Psoas muscle (tissue), 7 donors: ENCODE measurements at regions not wholly inside any gene's neighbourhood (a gene's known extent, or its start where the extent isn't known, plus 50 kb on each side); places are given as distances from the start of the nearest gene placed in this dataset.

ENCODE experiments used
- ATAC-seq, 4 donors: fragments of 200-7000 bp; cut with Tn5 transposase; one replicate each; pipeline ENCODE4 v1.9.1; 2020; ENCODE audit warnings: moderate library complexity in 3 of 4, mild to moderate bottlenecking in 2 of 4
- DNase-seq, 2 donors: peaks; one replicate each; pipeline ENCODE4 v3.0.0-alpha.2; 2020
- H3K27ac ChIP-seq: fragments of 200-600 bp; one replicate; pipeline ENCODE4 v1.8.0; 2022
- H3K27me3 ChIP-seq, 3 donors: fragments of 200-600 bp in 1 of 3; one replicate each; pipeline versions ENCODE4 v1.6.1 to v1.8.0; 2013 to 2022; ENCODE audit warnings: low read length in 2 of 3, mild to moderate bottlenecking in 2 of 3, moderate library complexity in 1 of 3; ENCODE audit not compliant: insufficient read depth in 3 of 3
- H3K36me3 ChIP-seq, 2 donors: fragments of 200-600 bp in 1 of 2; one replicate each; pipeline versions ENCODE4 v1.6.1 to v1.8.0; 2013 to 2022; ENCODE audit warnings: low read depth in 1 of 2, mild to moderate bottlenecking in 1 of 2, moderate library complexity in 1 of 2; ENCODE audit not compliant: insufficient read depth in 1 of 2
- H3K4me1 ChIP-seq: fragments of 200-600 bp; one replicate; pipeline ENCODE4 v1.8.0; 2022
- H3K4me3 ChIP-seq: fragments of 200-600 bp; one replicate; pipeline ENCODE4 v1.8.0; 2022; ENCODE audit warnings: mild to moderate bottlenecking
- H3K9me3 ChIP-seq: fragments of 200-600 bp; one replicate; pipeline ENCODE4 v1.8.0; 2022
- CTCF ChIP-seq: fragments of 200-600 bp; IDR thresholded peaks from one replicate; pipeline ENCODE4 v1.8.0; 2022; ENCODE audit warnings: antibody characterized with exemption
- WGBS, 3 donors: extraction: QIAGEN DNeasy Blood & Tissue Kit; methylation state at CpG; one replicate each; pipeline versions ENCODE4 v1.1.6 to v1.1.7; 2013; 5-methylcytosine and 5-hydroxymethylcytosine counted together
- intact Hi-C, 2 donors: fragments of 100-400 bp; cut with DNase I; formaldehyde crosslinking; loops; one replicate each; pipeline versions ENCODE4 v1.11.0 to v1.14.2; 2022
- donor health status: healthy with polysubstance abuse.
- donor health status: DM: no; HTN: no; CAD: no; lungs with moderate emphysema.
- donor health status: Bipolar disorder and iron deficiency.
- donor health status: healthy.
- donor health status: DM: yes; HTN: yes; CAD: no.
- donor health status: DM: no; HTN: no; CAD: no.
- donor health status: DM: yes; HTN: yes; CAD: no.

DNA sequence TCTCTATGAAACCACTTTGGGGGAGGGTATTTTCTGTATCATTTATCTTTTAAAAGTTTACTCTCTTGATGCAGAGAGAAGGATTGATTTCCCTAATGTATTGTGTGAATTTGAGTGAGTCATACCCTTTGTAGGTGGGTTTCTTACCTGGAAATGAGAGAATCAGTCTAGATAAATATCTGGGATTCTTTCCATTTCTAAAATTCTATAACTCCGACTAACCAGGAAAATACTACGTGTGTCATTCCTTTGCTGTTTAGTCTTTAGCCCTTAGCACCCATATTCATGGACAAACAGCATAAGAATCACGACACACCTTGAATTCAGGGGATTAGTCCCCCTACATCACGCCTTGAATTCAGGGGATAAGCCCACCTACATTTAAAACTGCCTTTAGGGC is 139.1 kb downstream of the GATA3 start:
- DNase-seq, result no peak
- Histone ChIP-seq H3K36me3 (no peaks in the 10 kb centered on the region), H3K9me3 (no peaks in the 10 kb centered on the region), H3K27ac (no peak overlapping the region), H3K27me3 (no peaks in the 10 kb centered on the region), H3K4me1 (no peaks in the 10 kb centered on the region), H3K4me3 (no peak overlapping the region)
- no peak for TF ChIP-seq CTCF
- 69 to 77% (median 75%) methylated on average over 4 of the region's 4 CpGs for WGBS, 3 donors
- ATAC-seq, result no peak
- intact Hi-C loops, result no loop called here

DNA sequence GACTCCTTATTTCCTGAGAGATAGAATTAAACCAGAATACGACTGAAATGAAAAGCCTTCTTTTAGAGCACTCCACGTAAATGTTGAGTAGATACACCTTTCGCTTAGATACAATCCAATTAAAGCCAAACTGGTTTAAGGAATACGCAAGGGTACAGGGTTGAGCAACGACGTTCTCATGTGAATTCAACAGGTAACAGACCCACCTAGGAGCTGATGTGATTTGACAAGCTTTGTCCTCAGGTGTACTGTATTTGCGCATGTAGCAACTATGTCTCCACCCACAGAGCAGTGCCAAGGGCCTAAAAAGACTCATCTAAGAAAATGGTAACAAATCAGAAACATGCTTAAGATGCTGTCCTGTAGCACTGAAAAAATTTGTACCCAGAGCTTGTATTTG is 139.6 kb downstream of the GATA3 start:
- Histone ChIP-seq H3K36me3 (no peaks in the 10 kb centered on the region), H3K27me3 (no peaks in the 10 kb centered on the region), H3K4me3 (no peak overlapping the region), H3K9me3 (no peaks in the 10 kb centered on the region), H3K4me1 (no peaks in the 10 kb centered on the region), H3K27ac (no peak overlapping the region)
- intact Hi-C loops, result no loop called here
- no peak for TF ChIP-seq CTCF
- 85 to 91% (median 91%) methylated on average over 7 of the region's 7 CpGs for WGBS, 3 donors
- no peak for DNase-seq
- no peak for ATAC-seq

DNA sequence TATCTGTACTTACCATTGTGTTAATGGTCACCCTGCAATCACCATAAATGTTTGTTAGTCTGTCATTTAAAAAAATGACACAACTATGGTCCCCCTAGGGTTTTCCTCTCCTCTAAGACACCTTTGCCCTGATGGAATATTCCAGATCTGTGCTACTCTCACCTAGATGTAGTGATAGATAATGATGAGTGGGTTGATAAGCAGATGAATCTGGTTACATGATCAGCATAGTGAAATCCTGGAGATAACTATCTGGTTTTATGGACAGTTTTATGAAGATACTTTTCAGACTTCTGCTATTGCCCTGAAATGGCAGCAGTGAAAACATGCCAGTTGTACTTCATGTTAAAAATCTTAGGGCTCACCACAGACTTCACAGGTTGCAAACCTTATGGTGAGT is 152.4 kb downstream of the GATA3 start:
- Histone ChIP-seq H3K4me3 (no peak overlapping the region), H3K36me3 (no peaks in the 10 kb centered on the region), H3K9me3 (no peaks in the 10 kb centered on the region), H3K4me1 (no peaks in the 10 kb centered on the region), H3K27ac (no peak overlapping the region), H3K27me3 (no peaks in the 10 kb centered on the region)
- DNase-seq (no peak), ATAC-seq (no peak)
- TF ChIP-seq CTCF, result no peak
- intact Hi-C loops, result no loop called here

DNA sequence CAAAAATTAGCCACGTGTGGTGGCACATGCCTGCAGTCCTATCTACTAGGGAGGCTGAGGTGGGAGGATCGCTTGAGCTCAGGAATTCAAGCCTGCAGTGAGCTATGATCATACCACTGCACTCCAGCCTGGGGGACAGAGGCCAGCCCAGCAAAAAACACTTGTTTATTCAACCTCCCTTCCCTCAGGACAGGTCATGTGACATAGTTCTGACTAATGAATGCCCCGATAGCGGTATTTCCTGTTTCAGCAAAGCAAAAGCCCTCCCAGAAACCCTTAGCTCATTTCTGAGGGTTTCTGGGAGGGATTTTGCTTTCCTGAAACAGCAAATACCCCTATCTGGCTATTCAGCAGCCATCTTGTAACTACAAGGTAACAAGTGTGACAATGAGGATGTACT is 157.1 kb downstream of the GATA3 start:
- 78 to 87% (median 79%) methylated on average over 4 of the region's 4 CpGs for WGBS, 3 donors
- TF ChIP-seq CTCF, result no peak
- Histone ChIP-seq H3K4me3 (no peak overlapping the region), H3K4me1 (no peaks in the 10 kb centered on the region), H3K36me3 (no peaks in the 10 kb centered on the region), H3K9me3 (no peaks in the 10 kb centered on the region), H3K27ac (no peak overlapping the region), H3K27me3 (no peaks in the 10 kb centered on the region)
- DNase-seq (no peak), ATAC-seq (no peak)
- intact Hi-C loops, result no loop called here

GRCh38 chr10:8213735-8214134 is 159.2 kb downstream of the GATA3 start:
- WGBS, 3 donors, result 91 to 97% (median 94%) methylated on average over 2 of the region's 2 CpGs
- no peaks in the 10 kb centered on the region for H3K36me3 ChIP-seq
- intact Hi-C loops, result no loop called here
- H3K4me1 ChIP-seq, result no peaks in the 10 kb centered on the region
- H3K9me3 ChIP-seq, result no peaks in the 10 kb centered on the region
- DNase-seq, result no peak
- ATAC-seq, result no peak
- H3K27me3 ChIP-seq, result no peaks in the 10 kb centered on the region
- no peak for TF ChIP-seq CTCF
- no peak overlapping the region for H3K27ac ChIP-seq
- H3K4me3 ChIP-seq, result no peak overlapping the region
